MCF 10A (cell line): ENCODE measurements at regions not wholly inside any gene's neighbourhood (a gene's known extent, or its start where the extent isn't known, plus 50 kb on each side); places are given as distances from the start of the nearest gene placed in this dataset.

Source experiments
- BruUV-seq: library from RNA; stranded (reverse); fragments of 400-500 nt; replicated peaks from 2 replicates; lab custom pipeline; 2021; lab: Mats Ljungman, UMichigan
- CTCF ChIA-PET: fragments of 300-600 bp; sonication (Branson Sonifier 250); formaldehyde crosslinking; extraction: SDS; loops from one replicate; lab custom pipeline; 2021; ENCODE audit warnings: antibody characterized with exemption, inconsistent platforms; lab: Yijun Ruan, JAX
- POLR2A ChIA-PET: fragments of 300-600, 350-650 bp; sonication (Branson Sonifier 250); formaldehyde crosslinking; extraction: SDS; loops from one replicate; lab custom pipeline; 2020; ENCODE audit warnings: antibody characterized with exemption, inconsistent platforms; lab: Yijun Ruan, JAX
- DNase-seq: peaks from one replicate; pipeline ENCODE4 v3.0.0-alpha.2; 2018; ENCODE audit not compliant: unreplicated experiment
- H3K27ac Mint-ChIP-seq: one replicate; pipeline ENCODE4 v1.8.0; 2022; ENCODE audit warnings: mild to moderate bottlenecking, low read depth, mixed read lengths; ENCODE audit not compliant: unreplicated experiment
- H3K27me3 Mint-ChIP-seq: one replicate; pipeline ENCODE4 v1.8.0; 2022; ENCODE audit warnings: mixed read lengths; ENCODE audit not compliant: insufficient read depth, unreplicated experiment
- H3K36me3 Mint-ChIP-seq: one replicate; pipeline ENCODE4 v1.8.0; 2022; ENCODE audit warnings: mild to moderate bottlenecking, moderate library complexity, mixed read lengths; ENCODE audit not compliant: insufficient read depth, unreplicated experiment
- H3K4me1 Mint-ChIP-seq: one replicate; pipeline ENCODE4 v1.8.0; 2022; ENCODE audit warnings: mixed read lengths; ENCODE audit not compliant: insufficient read depth, unreplicated experiment
- H3K4me3 Mint-ChIP-seq: one replicate; pipeline ENCODE4 v1.8.0; 2022; ENCODE audit warnings: mild to moderate bottlenecking, moderate library complexity, mixed read lengths; ENCODE audit not compliant: unreplicated experiment
- H3K9me3 Mint-ChIP-seq: one replicate; pipeline ENCODE4 v1.8.0; 2022; ENCODE audit warnings: mixed read lengths; ENCODE audit not compliant: unreplicated experiment
- intact Hi-C: fragments of 100-400 bp; cut with micrococcal nuclease; formaldehyde crosslinking; loops from 2 replicates; pipeline ENCODE4 v1.14.1; 2022
- TF ChIP-seq, protein P1 (sequence below): fragments of 200-600 bp; IDR thresholded peaks from one replicate; pipeline ENCODE4 v1.8.0; 2022; ENCODE audit warnings: antibody characterized with exemption, mild to moderate bottlenecking; ENCODE audit not compliant: unreplicated experiment

DNA sequence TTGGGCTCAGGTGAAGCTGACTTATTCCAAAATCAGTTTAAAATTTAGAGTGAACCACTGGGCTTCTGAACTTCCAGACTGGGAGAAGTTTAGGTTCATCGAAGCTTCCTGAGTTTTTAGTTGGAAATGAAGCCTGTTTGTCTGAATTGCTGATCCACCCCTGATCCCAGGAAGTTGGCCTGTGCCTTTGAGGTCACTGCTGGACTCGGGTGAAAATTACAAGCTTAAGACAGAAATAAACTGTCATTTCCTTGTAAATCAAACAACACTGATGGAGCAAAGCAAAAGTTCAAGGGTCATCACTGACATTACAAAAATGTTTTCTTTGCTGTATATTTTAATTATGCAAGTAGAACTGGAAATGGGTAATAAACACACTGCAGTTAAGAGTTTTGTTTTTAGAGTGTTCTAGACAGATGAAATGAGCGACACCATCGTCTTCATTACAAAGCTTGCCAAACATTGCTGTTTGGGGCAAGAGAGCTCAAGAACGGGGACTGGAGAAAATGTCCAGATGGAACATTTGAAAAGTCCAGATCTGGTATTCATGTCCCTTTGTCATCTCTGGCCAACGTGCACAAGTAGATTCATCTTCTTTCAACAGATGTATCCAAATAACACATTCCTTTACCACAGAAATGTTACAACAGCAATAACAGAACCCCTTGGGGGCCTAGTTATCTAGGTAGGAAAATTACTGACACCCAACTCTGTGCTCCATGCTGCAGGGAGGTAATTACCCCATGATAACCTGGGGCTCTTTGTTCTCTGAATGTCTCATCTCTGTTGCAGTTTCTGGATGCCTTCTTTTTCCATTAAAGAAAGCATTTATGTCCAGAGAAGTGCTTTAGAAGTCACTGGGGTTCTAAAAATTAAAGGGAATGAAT is 142.4 kb upstream of the ERCC6L2 start:
- CTCF ChIA-PET: interaction anchor here (0.8 kb wide), 1 partner anchor 55 kb away, joined by 3 read pairs; no protein-coding TSS in a partner anchor
- POLR2A ChIA-PET: interaction anchor here (0.6 kb wide), 1 partner anchor 61 kb away, joined by 3 read pairs; no protein-coding TSS in a partner anchor
- H3K4me1 Mint-ChIP-seq: no peaks in the 10 kb centered on the region

GRCh38 chr9:95731876-95732275 is 143.6 kb upstream of the ERCC6L2 start:
- no TSS peak for BruUV-seq
- H3K4me3 Mint-ChIP-seq: no peak overlapping the region
- TF ChIP-seq, protein P1, sequence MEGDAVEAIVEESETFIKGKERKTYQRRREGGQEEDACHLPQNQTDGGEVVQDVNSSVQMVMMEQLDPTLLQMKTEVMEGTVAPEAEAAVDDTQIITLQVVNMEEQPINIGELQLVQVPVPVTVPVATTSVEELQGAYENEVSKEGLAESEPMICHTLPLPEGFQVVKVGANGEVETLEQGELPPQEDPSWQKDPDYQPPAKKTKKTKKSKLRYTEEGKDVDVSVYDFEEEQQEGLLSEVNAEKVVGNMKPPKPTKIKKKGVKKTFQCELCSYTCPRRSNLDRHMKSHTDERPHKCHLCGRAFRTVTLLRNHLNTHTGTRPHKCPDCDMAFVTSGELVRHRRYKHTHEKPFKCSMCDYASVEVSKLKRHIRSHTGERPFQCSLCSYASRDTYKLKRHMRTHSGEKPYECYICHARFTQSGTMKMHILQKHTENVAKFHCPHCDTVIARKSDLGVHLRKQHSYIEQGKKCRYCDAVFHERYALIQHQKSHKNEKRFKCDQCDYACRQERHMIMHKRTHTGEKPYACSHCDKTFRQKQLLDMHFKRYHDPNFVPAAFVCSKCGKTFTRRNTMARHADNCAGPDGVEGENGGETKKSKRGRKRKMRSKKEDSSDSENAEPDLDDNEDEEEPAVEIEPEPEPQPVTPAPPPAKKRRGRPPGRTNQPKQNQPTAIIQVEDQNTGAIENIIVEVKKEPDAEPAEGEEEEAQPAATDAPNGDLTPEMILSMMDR: no peak
- ChIA-PET CTCF (interaction anchor here (0.5 to 0.7 kb wide), 3 partner anchors 152 to 501 kb away, joined by 3 to 4 read pairs (median 3); no protein-coding TSS in a partner anchor), POLR2A (interaction anchor here (0.7 kb wide), 1 partner anchor 207 kb away, joined by 3 read pairs; no protein-coding TSS in a partner anchor)
- no peaks in the 10 kb centered on the region for H3K4me1 Mint-ChIP-seq
- no peaks in the 10 kb centered on the region for H3K36me3 Mint-ChIP-seq
- no peaks in the 10 kb centered on the region for H3K9me3 Mint-ChIP-seq
- intact Hi-C loops: no loop called here
- no peak for DNase-seq
- no peak overlapping the region for H3K27ac Mint-ChIP-seq
- H3K27me3 Mint-ChIP-seq: no peaks in the 10 kb centered on the region

More for the DNA sequence above, 142.4 kb upstream of the ERCC6L2 start:
- no peak overlapping the region for H3K27ac Mint-ChIP-seq
- H3K27me3 Mint-ChIP-seq: no peaks in the 10 kb centered on the region
- H3K4me3 Mint-ChIP-seq: no peak overlapping the region
- no TSS peak for BruUV-seq
- intact Hi-C loops: no loop called here
- H3K9me3 Mint-ChIP-seq: no peaks in the 10 kb centered on the region
- DNase-seq: no peak
- TF ChIP-seq, protein P1: no peak
- no peaks in the 10 kb centered on the region for H3K36me3 Mint-ChIP-seq

- Mint-ChIP-seq H3K27ac (no peak overlapping the region), H3K9me3 (no peaks in the 10 kb centered on the region), H3K4me3 (no peak overlapping the region), H3K27me3 (no peaks in the 10 kb centered on the region), H3K4me1 (no peaks in the 10 kb centered on the region), H3K36me3 (no peaks in the 10 kb centered on the region)
- intact Hi-C loops: loop anchor here (5.0 to 10.0 kb wide), 2 partner anchors 225 to 587 kb away; no protein-coding TSS in a partner anchor
- ChIA-PET POLR2A (no interaction called here), CTCF (interaction anchor here (0.5 to 1.5 kb wide), 4 partner anchors 17 to 1062 kb away, joined by 3 to 4 read pairs (median 4); no protein-coding TSS in a partner anchor)
- BruUV-seq: no TSS peak
- DNase-seq: no peak
- TF ChIP-seq, protein P1: no peak
These were observed 145.7 kb upstream of the ERCC6L2 start for GRCh38 chr9:95729669-95730368.
